ENCODE measurements at regions not wholly inside any gene's neighbourhood (a gene's known extent, or its start where the extent isn't known, plus 50 kb on each side); places are given as distances from the start of the nearest gene placed in this dataset.
A peak's percentile ranks its signal among the peaks of the same experiment; 100 is the strongest.

GRCh38 chr15:66649235-66649984 lies 52.6 kb upstream of the SMAD6 start:
- Histone ChIP-seq H3K9me3 (ENCODE audit: control insufficient read depth, low read length) (no peaks in the 10 kb centered on the region), H3K27me3 (ENCODE audit: control insufficient read depth, insufficient read depth) (no peaks in the 10 kb centered on the region), H3K4me3 (ENCODE audit: low read length) (no peak overlapping the region), H3K27ac (ENCODE audit: low read length) (peak overlapping the region; percentile 75), H3K4me1 (ENCODE audit: control insufficient read depth, insufficient read depth, low read length) (peaks cover 24% of the 10 kb centered on the region)
- no peak for DNase-seq
- no peak for ATAC-seq
- intact Hi-C loops (cut with DNase I) = no loop called here
- 56% methylated on average over 9 of the region's 9 CpGs for WGBS

- no peaks in the 10 kb centered on the region for H3K27me3 ChIP-seq (ENCODE audit: control insufficient read depth, insufficient read depth)
- intact Hi-C loops (cut with DNase I) = no loop called here
- no peaks in the 10 kb centered on the region for H3K9me3 ChIP-seq (ENCODE audit: control insufficient read depth, low read length)
- 44% methylated on average over 5 of the region's 5 CpGs for WGBS
- no peak overlapping the region for H3K4me3 ChIP-seq (ENCODE audit: low read length)
- H3K4me1 ChIP-seq (ENCODE audit: control insufficient read depth, insufficient read depth, low read length) = peaks cover 26% of the 10 kb centered on the region
- peak overlapping the region; percentile 75 for H3K27ac ChIP-seq (ENCODE audit: low read length)
- peak; percentile 88 to 92 (median 89) for DNase-seq
- ATAC-seq = peak; percentile 63 to 84
Measured at GRCh38 chr15:66650433-66650832, 51.6 kb upstream of the SMAD6 start.

GRCh38 chr15:66651198-66651597 lies 50.8 kb upstream of the SMAD6 start:
- intact Hi-C loops (cut with DNase I) = no loop called here
- Histone ChIP-seq H3K27me3 (ENCODE audit: control insufficient read depth, insufficient read depth) (no peaks in the 10 kb centered on the region), H3K4me1 (ENCODE audit: control insufficient read depth, insufficient read depth, low read length) (peaks cover 30% of the 10 kb centered on the region), H3K4me3 (ENCODE audit: low read length) (no peak overlapping the region), H3K27ac (ENCODE audit: low read length) (no peak overlapping the region), H3K9me3 (ENCODE audit: control insufficient read depth, low read length) (no peaks in the 10 kb centered on the region)
- WGBS = 76% methylated on average over 3 of the region's 3 CpGs
- no peak for ATAC-seq
- DNase-seq = no peak

GRCh38 chr15:66651913-66652642 lies 50.0 kb upstream of the SMAD6 start:
- no peaks in the 10 kb centered on the region for H3K9me3 ChIP-seq (ENCODE audit: control insufficient read depth, low read length)
- WGBS = 66% methylated on average over 5 of the region's 5 CpGs
- ATAC-seq (no peak), DNase-seq (no peak)
- H3K4me3 ChIP-seq (ENCODE audit: low read length) = no peak overlapping the region
- intact Hi-C loops (cut with DNase I) = no loop called here
- no peaks in the 10 kb centered on the region for H3K27me3 ChIP-seq (ENCODE audit: control insufficient read depth, insufficient read depth)
- peaks cover 27% of the 10 kb centered on the region for H3K4me1 ChIP-seq (ENCODE audit: control insufficient read depth, insufficient read depth, low read length)
- no peak overlapping the region for H3K27ac ChIP-seq (ENCODE audit: low read length)
